GM23338 (cell line): ENCODE measurements at regions not wholly inside any gene's neighbourhood (a gene's known extent, or its start where the extent isn't known, plus 50 kb on each side); places are given as distances from the start of the nearest gene placed in this dataset.
A peak's percentile ranks its signal among the peaks of the same experiment; 100 is the strongest.

Source experiments
- ATAC-seq: fragments of 200-7000 bp; cut with Tn5 transposase; 3 replicates; pipeline ENCODE4 v1.9.1; 2020
- DNase-seq: peaks from one replicate; pipeline ENCODE4 v3.0.0-alpha.2; 2015; ENCODE audit warnings: low spot score
- H2AFZ ChIP-seq: fragments of 200-600 bp; sonication (generic); 2 replicates; pipeline ENCODE4 v1.8.0; 2016; ENCODE audit warnings: antibody characterized with exemption, mild to moderate bottlenecking, moderate library complexity
- H3F3A ChIP-seq: fragments of 200-600 bp; sonication (generic); replicated peaks from 2 replicates; pipeline ENCODE4 v1.8.0; 2017; ENCODE audit warnings: antibody characterized with exemption, mixed run types, low read depth
- H3K27ac ChIP-seq: fragments of 200-600 bp; sonication (generic); 2 replicates; pipeline ENCODE4 v1.6.1; 2016; ENCODE audit warnings: low read depth
- H3K27me3 ChIP-seq: fragments of 200-600 bp; sonication (generic); 2 replicates; pipeline ENCODE4 v1.8.0; 2016; ENCODE audit warnings: mild to moderate bottlenecking, mixed run types, moderate library complexity; ENCODE audit not compliant: insufficient read depth
- H3K36me3 ChIP-seq: fragments of 200-600 bp; sonication (generic); 2 replicates; pipeline ENCODE4 v1.8.0; 2016; ENCODE audit warnings: mild to moderate bottlenecking; ENCODE audit not compliant: insufficient read depth
- H3K4me1 ChIP-seq: fragments of 200-600 bp; sonication (generic); 2 replicates; pipeline ENCODE4 v1.8.0; 2016; ENCODE audit warnings: mild to moderate bottlenecking, moderate library complexity; ENCODE audit not compliant: insufficient read depth
- H3K4me2 ChIP-seq: fragments of 200-600 bp; sonication (generic); 2 replicates; pipeline ENCODE4 v1.7.1; 2017; ENCODE audit warnings: mixed run types
- H3K4me3 ChIP-seq: fragments of 200-600 bp; sonication (generic); 2 replicates; pipeline ENCODE4 v1.6.1; 2016; ENCODE audit warnings: mixed run types
- H3K79me2 ChIP-seq: fragments of 200-600 bp; sonication (generic); replicated peaks from 2 replicates; pipeline ENCODE4 v1.8.0; 2017; ENCODE audit warnings: mild to moderate bottlenecking; ENCODE audit not compliant: insufficient read depth
- H3K9me2 ChIP-seq: fragments of 200-600 bp; sonication (generic); 2 replicates; pipeline ENCODE4 v1.8.0; 2017; ENCODE audit not compliant: insufficient read depth
- H4K20me1 ChIP-seq: fragments of 200-600 bp; sonication (generic); replicated peaks from 2 replicates; pipeline ENCODE4 v1.8.0; 2017; ENCODE audit warnings: mild to moderate bottlenecking; ENCODE audit not compliant: insufficient read depth
- H3K27ac Mint-ChIP-seq: 2 replicates; pipeline ENCODE4 v1.8.0; 2020; ENCODE audit warnings: inconsistent platforms, mild to moderate bottlenecking, moderate library complexity, mixed read lengths
- H3K27me3 Mint-ChIP-seq: 3 replicates; pipeline ENCODE4 v1.8.0; 2022; ENCODE audit warnings: low read depth, mild to moderate bottlenecking, moderate library complexity, mixed read lengths, inconsistent platforms; ENCODE audit not compliant: insufficient read depth, poor library complexity
- H3K36me3 Mint-ChIP-seq: 3 replicates; pipeline ENCODE4 v1.8.0; 2021; ENCODE audit warnings: low read depth, mild to moderate bottlenecking, inconsistent platforms, moderate library complexity, mixed read lengths
- H3K4me1 Mint-ChIP-seq: 3 replicates; pipeline ENCODE4 v1.8.0; 2020; ENCODE audit warnings: mild to moderate bottlenecking, inconsistent platforms, mixed read lengths
- H3K4me3 Mint-ChIP-seq: 3 replicates; pipeline ENCODE4 v1.8.0; 2021; ENCODE audit warnings: moderate library complexity, mild to moderate bottlenecking, inconsistent platforms, mixed read lengths
- H3K9me3 Mint-ChIP-seq: 3 replicates; pipeline ENCODE4 v1.8.0; 2020; ENCODE audit warnings: moderate library complexity, mild to moderate bottlenecking, inconsistent platforms, mixed read lengths
- CREB1 ChIP-seq: fragments of 250-450 bp; sonication (Bioruptor Pico); IDR thresholded peaks from 2 replicates; pipeline ENCODE4 v1.5.0; 2020; ENCODE audit warnings: low read depth, mild to moderate bottlenecking, moderate library complexity
- EZH2 ChIP-seq: fragments of 200-600 bp; sonication (generic); IDR thresholded peaks from one replicate; pipeline ENCODE4 v1.8.0; 2017; ENCODE audit warnings: antibody characterized with exemption, mild to moderate bottlenecking, low read depth; ENCODE audit not compliant: unreplicated experiment
- EZH2phosphoT487 ChIP-seq: fragments of 200-600 bp; sonication (generic); IDR thresholded peaks from one replicate; pipeline ENCODE4 v1.8.1; 2018; ENCODE audit warnings: antibody characterized with exemption; ENCODE audit not compliant: unreplicated experiment
- JUNB ChIP-seq: IDR thresholded peaks from one replicate; pipeline ENCODE4 v1.6.1; 2016; ENCODE audit warnings: antibody characterized with exemption; ENCODE audit not compliant: unreplicated experiment
- NANOG ChIP-seq: IDR thresholded peaks from 2 replicates; pipeline ENCODE4 v1.6.1; 2016; ENCODE audit warnings: antibody characterized with exemption, borderline replicate concordance
- POLR2AphosphoS5 ChIP-seq: IDR thresholded peaks from 2 replicates; pipeline ENCODE4 v1.6.1; 2016; ENCODE audit warnings: antibody characterized with exemption, low read depth
- STAT1 ChIP-seq: IDR thresholded peaks from one replicate; pipeline ENCODE4 v1.6.1; 2016; ENCODE audit warnings: antibody characterized with exemption; ENCODE audit not compliant: unreplicated experiment
- ZNF114 ChIP-seq: fragments of 250-450 bp; sonication (Bioruptor Pico); IDR thresholded peaks from 2 replicates; pipeline ENCODE4 v1.5.0; 2020; ENCODE audit warnings: mild to moderate bottlenecking, moderate library complexity
- ZNF331 ChIP-seq: fragments of 250-450 bp; sonication (Bioruptor Pico); IDR thresholded peaks from 2 replicates; pipeline ENCODE4 v1.5.0; 2020; ENCODE audit warnings: low read depth, mild to moderate bottlenecking, moderate library complexity
- TF ChIP-seq, protein P1 (sequence below), 2 experiments: fragments of 200-600 bp in 1 of 2; sonication (generic) in 1 of 2; conservative IDR thresholded peaks; 2 replicates each; pipeline versions ENCODE4 v1.5.1 to v1.6.1; 2016 to 2017; ENCODE audit warnings: antibody characterized with exemption in 2 of 2, low read depth in 2 of 2, mild to moderate bottlenecking in 2 of 2, moderate library complexity in 1 of 2
- TF ChIP-seq, protein P2 (sequence below): IDR thresholded peaks from 2 replicates; pipeline ENCODE4 v1.6.1; 2016; ENCODE audit warnings: antibody characterized with exemption
- TF ChIP-seq, protein P3 (sequence below): fragments of 250-450 bp; sonication (Bioruptor Pico); IDR thresholded peaks from 2 replicates; pipeline ENCODE4 v1.5.0; 2020; ENCODE audit warnings: mild to moderate bottlenecking, moderate library complexity

DNA sequence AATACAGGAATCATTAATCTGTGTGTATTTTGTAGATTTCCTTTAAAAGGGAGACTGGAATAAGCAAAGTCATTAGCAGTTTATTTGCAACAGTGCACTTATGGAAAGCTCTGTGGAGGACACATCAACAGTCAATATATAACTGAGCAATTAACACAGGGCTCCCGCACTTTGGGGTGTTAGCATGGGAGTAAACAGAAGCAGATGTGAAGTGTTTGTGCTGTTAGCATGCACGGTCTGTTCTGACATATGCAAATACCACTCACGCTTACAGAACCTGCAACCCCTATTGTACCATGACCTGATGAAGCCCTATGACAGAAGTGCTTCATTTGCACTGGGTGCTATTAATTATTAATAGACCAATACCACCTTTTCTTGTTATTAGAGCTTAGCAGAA lies 118.9 kb downstream of the PPP1R3A start:
- Histone ChIP-seq H3F3A (no peaks in the 10 kb centered on the region), H2AFZ (no peak overlapping the region), H3K9me2 (no peaks in the 10 kb centered on the region), H3K27ac (no peak overlapping the region), H3K27me3 (no peaks in the 10 kb centered on the region), H3K4me1 (no peaks in the 10 kb centered on the region), H3K4me3 (no peak overlapping the region), H3K4me2 (no peak overlapping the region), H3K36me3 (no peaks in the 10 kb centered on the region), H4K20me1 (no peaks in the 10 kb centered on the region), H3K79me2 (no peaks in the 10 kb centered on the region)
- no peak for TF ChIP-seq POLR2AphosphoS5
- TF ChIP-seq NANOG, result no peak
- TF ChIP-seq ZNF331 (CRISPR knock-in tag), result no peak
- TF ChIP-seq STAT1, result no peak
- TF ChIP-seq CREB1, result no peak
- TF ChIP-seq, protein P1, sequence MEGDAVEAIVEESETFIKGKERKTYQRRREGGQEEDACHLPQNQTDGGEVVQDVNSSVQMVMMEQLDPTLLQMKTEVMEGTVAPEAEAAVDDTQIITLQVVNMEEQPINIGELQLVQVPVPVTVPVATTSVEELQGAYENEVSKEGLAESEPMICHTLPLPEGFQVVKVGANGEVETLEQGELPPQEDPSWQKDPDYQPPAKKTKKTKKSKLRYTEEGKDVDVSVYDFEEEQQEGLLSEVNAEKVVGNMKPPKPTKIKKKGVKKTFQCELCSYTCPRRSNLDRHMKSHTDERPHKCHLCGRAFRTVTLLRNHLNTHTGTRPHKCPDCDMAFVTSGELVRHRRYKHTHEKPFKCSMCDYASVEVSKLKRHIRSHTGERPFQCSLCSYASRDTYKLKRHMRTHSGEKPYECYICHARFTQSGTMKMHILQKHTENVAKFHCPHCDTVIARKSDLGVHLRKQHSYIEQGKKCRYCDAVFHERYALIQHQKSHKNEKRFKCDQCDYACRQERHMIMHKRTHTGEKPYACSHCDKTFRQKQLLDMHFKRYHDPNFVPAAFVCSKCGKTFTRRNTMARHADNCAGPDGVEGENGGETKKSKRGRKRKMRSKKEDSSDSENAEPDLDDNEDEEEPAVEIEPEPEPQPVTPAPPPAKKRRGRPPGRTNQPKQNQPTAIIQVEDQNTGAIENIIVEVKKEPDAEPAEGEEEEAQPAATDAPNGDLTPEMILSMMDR (conservative IDR thresholded peaks at IDR 0.05; ENCODE audit: low read depth in 2 of 2), result no peak
- TF ChIP-seq, protein P2, sequence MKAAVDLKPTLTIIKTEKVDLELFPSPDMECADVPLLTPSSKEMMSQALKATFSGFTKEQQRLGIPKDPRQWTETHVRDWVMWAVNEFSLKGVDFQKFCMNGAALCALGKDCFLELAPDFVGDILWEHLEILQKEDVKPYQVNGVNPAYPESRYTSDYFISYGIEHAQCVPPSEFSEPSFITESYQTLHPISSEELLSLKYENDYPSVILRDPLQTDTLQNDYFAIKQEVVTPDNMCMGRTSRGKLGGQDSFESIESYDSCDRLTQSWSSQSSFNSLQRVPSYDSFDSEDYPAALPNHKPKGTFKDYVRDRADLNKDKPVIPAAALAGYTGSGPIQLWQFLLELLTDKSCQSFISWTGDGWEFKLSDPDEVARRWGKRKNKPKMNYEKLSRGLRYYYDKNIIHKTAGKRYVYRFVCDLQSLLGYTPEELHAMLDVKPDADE, result no peak
- H3K4me1 Mint-ChIP-seq, result peaks cover 4% of the 10 kb centered on the region; the same call in 2 of the 3 replicates
- H3K9me3 Mint-ChIP-seq, result no peaks in the 10 kb centered on the region
- no peak overlapping the region for H3K27ac Mint-ChIP-seq
- DNase-seq, result no peak
- H3K4me3 Mint-ChIP-seq, result no peak overlapping the region
- no peaks in the 10 kb centered on the region for H3K27me3 Mint-ChIP-seq
- H3K36me3 Mint-ChIP-seq, result no peaks in the 10 kb centered on the region
- ATAC-seq, result no peak

DNA sequence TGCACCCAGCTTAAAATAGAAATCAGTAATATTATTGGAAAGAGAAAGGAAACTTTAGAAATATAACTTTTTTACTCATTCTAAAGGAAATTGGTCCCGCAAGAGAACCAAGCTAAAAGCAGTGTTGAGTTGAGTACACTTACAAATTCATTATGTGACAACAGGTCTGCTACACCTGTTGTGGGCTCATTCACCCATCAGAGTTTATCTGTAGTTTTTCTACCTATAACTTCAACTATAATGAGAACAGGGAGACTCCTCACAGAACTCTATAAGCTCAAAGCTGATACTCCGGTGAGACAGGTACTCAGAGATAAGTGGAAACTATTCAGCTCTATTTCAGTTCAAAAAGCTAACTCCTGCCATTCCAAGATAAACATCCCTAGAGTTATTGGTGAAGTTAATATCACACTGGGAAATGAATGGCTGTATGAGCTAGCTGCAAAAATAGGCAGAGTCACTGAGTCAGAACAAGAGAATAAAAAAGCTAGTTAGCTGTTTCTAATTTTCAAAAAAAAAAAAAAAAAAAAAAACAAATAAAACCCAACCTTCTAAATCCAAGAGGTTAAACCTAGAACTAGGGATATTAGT lies 121.3 kb downstream of the PPP1R3A start:
- Histone ChIP-seq H3K4me3 (no peak overlapping the region), H3K36me3 (no peaks in the 10 kb centered on the region), H2AFZ (0 out of 2 replicates have a peak overlapping the region, but pooled peaks have one; percentile 14), H3K4me2 (no peak overlapping the region), H4K20me1 (no peaks in the 10 kb centered on the region), H3K4me1 (no peaks in the 10 kb centered on the region), H3K9me2 (no peaks in the 10 kb centered on the region), H3K27me3 (no peaks in the 10 kb centered on the region), H3K79me2 (no peaks in the 10 kb centered on the region), H3F3A (no peaks in the 10 kb centered on the region), H3K27ac (no peak overlapping the region)
- H3K27ac Mint-ChIP-seq, result no peak overlapping the region
- H3K4me1 Mint-ChIP-seq, result peaks cover 7% of the 10 kb centered on the region; the same call in 2 of the 3 replicates
- no peak overlapping the region for H3K4me3 Mint-ChIP-seq
- H3K36me3 Mint-ChIP-seq, result no peaks in the 10 kb centered on the region
- DNase-seq, result no peak
- ATAC-seq, result no peak
- no peaks in the 10 kb centered on the region for H3K9me3 Mint-ChIP-seq
- H3K27me3 Mint-ChIP-seq, result no peaks in the 10 kb centered on the region
- TF ChIP-seq STAT1, result no peak
- no peak for TF ChIP-seq NANOG
- TF ChIP-seq, protein P3, sequence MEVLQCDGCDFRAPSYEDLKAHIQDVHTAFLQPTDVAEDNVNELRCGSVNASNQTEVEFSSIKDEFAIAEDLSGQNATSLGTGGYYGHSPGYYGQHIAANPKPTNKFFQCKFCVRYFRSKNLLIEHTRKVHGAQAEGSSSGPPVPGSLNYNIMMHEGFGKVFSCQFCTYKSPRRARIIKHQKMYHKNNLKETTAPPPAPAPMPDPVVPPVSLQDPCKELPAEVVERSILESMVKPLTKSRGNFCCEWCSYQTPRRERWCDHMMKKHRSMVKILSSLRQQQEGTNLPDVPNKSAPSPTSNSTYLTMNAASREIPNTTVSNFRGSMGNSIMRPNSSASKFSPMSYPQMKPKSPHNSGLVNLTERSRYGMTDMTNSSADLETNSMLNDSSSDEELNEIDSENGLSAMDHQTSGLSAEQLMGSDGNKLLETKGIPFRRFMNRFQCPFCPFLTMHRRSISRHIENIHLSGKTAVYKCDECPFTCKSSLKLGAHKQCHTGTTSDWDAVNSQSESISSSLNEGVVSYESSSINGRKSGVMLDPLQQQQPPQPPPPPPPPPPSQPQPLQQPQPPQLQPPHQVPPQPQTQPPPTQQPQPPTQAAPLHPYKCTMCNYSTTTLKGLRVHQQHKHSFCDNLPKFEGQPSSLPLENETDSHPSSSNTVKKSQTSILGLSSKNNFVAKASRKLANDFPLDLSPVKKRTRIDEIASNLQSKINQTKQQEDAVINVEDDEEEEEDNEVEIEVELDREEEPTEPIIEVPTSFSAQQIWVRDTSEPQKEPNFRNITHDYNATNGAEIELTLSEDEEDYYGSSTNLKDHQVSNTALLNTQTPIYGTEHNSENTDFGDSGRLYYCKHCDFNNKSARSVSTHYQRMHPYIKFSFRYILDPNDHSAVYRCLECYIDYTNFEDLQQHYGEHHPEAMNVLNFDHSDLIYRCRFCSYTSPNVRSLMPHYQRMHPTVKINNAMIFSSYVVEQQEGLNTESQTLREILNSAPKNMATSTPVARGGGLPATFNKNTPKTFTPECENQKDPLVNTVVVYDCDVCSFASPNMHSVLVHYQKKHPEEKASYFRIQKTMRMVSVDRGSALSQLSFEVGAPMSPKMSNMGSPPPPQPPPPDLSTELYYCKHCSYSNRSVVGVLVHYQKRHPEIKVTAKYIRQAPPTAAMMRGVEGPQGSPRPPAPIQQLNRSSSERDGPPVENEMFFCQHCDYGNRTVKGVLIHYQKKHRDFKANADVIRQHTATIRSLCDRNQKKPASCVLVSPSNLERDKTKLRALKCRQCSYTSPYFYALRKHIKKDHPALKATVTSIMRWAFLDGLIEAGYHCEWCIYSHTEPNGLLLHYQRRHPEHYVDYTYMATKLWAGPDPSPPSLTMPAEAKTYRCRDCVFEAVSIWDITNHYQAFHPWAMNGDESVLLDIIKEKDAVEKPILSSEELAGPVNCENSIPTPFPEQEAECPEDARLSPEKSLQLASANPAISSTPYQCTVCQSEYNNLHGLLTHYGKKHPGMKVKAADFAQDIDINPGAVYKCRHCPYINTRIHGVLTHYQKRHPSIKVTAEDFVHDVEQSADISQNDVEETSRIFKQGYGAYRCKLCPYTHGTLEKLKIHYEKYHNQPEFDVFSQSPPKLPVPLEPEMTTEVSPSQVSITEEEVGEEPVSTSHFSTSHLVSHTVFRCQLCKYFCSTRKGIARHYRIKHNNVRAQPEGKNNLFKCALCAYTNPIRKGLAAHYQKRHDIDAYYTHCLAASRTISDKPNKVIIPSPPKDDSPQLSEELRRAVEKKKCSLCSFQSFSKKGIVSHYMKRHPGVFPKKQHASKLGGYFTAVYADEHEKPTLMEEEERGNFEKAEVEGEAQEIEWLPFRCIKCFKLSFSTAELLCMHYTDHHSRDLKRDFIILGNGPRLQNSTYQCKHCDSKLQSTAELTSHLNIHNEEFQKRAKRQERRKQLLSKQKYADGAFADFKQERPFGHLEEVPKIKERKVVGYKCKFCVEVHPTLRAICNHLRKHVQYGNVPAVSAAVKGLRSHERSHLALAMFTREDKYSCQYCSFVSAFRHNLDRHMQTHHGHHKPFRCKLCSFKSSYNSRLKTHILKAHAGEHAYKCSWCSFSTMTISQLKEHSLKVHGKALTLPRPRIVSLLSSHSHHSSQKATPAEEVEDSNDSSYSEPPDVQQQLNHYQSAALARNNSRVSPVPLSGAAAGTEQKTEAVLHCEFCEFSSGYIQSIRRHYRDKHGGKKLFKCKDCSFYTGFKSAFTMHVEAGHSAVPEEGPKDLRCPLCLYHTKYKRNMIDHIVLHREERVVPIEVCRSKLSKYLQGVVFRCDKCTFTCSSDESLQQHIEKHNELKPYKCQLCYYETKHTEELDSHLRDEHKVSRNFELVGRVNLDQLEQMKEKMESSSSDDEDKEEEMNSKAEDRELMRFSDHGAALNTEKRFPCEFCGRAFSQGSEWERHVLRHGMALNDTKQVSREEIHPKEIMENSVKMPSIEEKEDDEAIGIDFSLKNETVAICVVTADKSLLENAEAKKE (CRISPR knock-in tag), result no peak
- no peak for TF ChIP-seq ZNF114 (CRISPR knock-in tag)
- no peak for TF ChIP-seq EZH2
- TF ChIP-seq EZH2phosphoT487, result no peak
- TF ChIP-seq JUNB, result no peak
- TF ChIP-seq, protein P2, result no peak
- TF ChIP-seq ZNF331 (CRISPR knock-in tag), result no peak
